ENCODE measurements at regions not wholly inside any gene's neighbourhood (a gene's known extent, or its start where the extent isn't known, plus 50 kb on each side); places are given as distances from the start of the nearest gene placed in this dataset.

GRCh38 chr9:91159664-91160121 lies 202.0 kb downstream of the AUH start (continued):
- TF ChIP-seq EGR1 (IDR thresholded peaks at IDR 0.05; ENCODE audit: borderline replicate concordance, low read depth, low read length): no peak
- no peak for TF ChIP-seq NRF1 (IDR thresholded peaks at IDR 0.05; ENCODE audit: low read depth, low read length)
